NCI-H82 treated with DMSO at 0.1 percent for 48 hours (cell line): ENCODE measurements at regions not wholly inside any gene's neighbourhood (a gene's known extent, or its start where the extent isn't known, plus 50 kb on each side); places are given as distances from the start of the nearest gene placed in this dataset.
A peak's percentile ranks its signal among the peaks of the same experiment; 100 is the strongest.

Experiments used
- DNase-seq: peaks from one replicate; lab custom pipeline; 2025; ENCODE audit not compliant: unreplicated experiment; lab: John Stamatoyannopoulos, UW

- no peak for DNase-seq
Observed at GRCh38 chr13:59497621-59498247, 666.0 kb downstream of the DIAPH3 start.

DNA sequence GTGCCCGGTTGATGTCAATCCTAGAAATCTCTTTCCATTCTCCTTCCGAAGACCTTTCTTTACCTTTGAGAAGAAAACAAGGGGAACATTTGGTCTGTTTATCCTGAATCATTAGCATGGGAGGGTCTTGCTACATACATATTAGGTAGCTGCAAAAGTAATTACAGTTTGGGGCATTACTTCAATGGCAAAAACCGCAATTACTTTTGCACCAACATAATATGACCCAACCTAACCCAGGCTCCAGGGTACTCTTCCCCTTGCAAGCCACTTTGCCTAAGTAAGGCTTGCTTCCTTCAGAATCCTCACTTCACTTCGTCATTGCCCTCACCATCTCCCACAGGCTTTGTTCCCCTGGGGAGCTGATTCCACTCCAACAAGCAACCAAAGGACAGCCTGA, 662.7 kb downstream of the DIAPH3 start:
- no peak for DNase-seq

GRCh38 chr13:59504407-59504806, 659.3 kb downstream of the DIAPH3 start:
- no peak for DNase-seq

- DNase-seq, result no peak
Observed at GRCh38 chr13:59510386-59510785, 653.3 kb downstream of the DIAPH3 start.

DNA sequence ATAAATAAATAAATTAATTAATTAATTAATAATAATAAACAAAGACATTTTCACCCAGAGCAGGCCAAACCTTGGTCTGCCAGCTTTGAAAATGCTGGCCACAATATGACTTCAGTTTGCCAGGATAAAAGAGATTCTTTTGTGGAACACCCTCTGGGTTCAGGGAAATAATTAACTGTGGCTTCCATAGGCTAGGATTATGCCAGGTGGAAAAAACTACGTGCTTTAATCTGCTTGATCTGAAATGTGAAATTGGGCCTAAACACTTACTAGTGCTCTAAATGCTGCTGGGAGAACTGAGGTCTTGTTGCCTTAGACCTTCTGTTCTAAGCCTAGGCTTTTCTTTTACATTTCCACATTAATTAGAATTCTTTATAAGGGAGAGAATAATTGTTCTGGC, 650.0 kb downstream of the DIAPH3 start:
- DNase-seq, result no peak

GRCh38 chr13:59514316-59514715, 649.4 kb downstream of the DIAPH3 start:
- no peak for DNase-seq

DNA sequence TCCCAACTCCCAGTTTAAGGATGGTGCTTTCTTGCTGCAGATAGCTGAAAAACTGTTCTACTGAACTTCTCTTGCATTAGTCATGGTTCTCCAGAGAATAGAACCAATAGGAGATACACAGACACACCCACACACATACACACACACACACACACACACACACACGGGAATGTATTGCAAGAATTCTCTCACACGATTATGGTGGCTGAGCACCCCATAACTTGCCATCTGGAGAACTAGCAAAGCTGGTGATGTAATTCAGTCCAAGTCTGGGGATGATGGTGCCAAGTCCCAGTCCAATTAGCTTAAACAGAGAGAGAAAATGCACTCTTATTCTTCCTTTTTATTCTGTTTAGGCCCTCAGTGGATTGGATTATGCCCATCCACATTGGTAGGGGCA, 643.9 kb downstream of the DIAPH3 start:
- DNase-seq, result no peak

GRCh38 chr13:59521549-59521948, 642.2 kb downstream of the DIAPH3 start:
- no peak for DNase-seq

DNA sequence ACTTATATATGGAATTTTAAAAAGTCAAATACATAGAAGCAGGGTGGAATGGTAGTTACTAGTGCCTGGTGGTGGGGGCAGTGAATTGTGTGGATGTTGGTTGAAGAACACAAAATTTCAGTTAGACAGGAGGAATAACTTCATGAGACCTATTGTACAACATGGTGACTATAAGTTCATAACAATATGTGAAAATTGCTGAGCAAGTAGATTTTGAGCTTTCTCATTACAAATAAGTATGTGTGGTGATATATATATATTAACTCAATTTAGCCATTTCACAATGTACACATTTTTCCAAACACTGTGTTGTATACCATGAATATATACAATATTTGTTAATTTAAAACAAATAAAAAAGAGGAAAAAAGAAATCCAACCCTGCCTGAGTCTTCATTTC, 641.1 kb downstream of the DIAPH3 start:
- DNase-seq, result no peak

GRCh38 chr13:59527500-59527899, 636.2 kb downstream of the DIAPH3 start:
- DNase-seq, result no peak

DNA sequence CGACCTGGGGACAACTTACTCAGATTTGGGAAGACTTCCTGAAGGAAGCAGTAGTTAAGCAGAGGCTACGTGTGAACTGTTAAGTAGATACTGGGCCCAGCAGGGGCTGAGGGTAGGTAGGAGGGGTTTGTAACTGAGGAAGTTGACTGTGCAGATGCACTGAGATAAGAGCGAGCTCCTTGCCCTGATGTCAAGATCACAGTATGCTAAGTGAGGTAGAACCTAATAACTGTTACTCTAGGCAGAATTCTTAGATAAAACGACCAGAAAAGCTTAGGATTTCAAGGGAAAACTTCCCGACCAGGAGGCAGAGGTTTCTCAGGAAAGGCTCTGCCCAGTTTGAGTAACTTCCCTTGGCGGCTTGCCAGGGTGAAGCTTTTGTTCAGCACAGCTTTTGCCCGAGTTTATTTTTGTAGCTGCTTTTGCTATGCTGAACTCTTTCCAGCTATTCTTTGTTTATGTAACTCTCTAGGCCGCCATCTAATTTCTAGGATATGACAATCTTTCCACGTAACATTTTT, 632.1 kb downstream of the DIAPH3 start:
- peak; percentile 51 for DNase-seq

GRCh38 chr13:59532405-59532804, 631.3 kb downstream of the DIAPH3 start:
- no peak for DNase-seq

- DNase-seq, result no peak
Observed at GRCh38 chr13:59533561-59534555, 629.9 kb downstream of the DIAPH3 start.

- DNase-seq, result no peak
Observed at GRCh38 chr13:59534806-59535205, 628.9 kb downstream of the DIAPH3 start.

- DNase-seq, result no peak
Observed at GRCh38 chr13:59537500-59537899, 626.2 kb downstream of the DIAPH3 start.

DNA sequence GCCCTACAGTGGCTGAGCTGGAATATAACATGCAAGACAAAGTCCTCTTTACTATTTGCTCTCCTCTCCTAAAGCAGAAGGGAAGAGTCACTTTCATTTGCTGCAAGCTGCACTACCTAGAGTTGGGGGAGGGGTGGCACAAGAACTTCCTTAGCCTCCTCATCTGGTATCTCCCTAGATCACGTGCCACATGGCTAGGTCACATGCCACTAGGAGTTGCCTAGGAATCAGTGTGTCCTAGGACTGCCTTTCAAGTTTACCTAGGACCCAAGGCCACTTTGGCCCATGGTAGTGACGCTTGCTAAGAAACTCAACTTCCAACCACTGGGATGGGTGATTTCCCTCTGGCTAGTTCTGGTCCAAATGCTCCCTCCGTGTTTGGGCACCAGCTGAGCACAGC, 625.2 kb downstream of the DIAPH3 start:
- no peak for DNase-seq

DNA sequence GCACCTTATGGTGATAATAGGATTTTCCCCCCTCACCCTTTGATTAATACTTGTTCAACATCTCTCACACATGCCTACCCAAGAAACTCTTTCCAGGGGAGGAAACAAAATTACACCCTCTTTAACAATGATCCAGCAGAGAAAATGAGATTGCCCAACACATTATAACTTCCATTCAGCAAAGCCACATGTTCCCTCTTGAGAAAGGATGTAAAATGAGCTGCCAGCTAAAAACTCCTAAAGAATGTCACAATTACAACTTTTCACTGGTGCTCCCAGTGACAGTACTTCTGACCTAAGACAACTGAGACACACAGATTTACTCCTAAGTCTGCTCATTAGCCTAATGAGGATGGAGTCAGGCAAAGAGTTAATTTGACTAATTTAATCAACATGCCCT, 621.4 kb downstream of the DIAPH3 start:
- peak; percentile 96 for DNase-seq

- DNase-seq, result no peak
Observed at GRCh38 chr13:59543418-59543817, 620.3 kb downstream of the DIAPH3 start.

GRCh38 chr13:59545007-59545406, 618.7 kb downstream of the DIAPH3 start:
- DNase-seq, result peak; percentile 37

- no peak for DNase-seq
Observed at GRCh38 chr13:59546178-59546577, 617.5 kb downstream of the DIAPH3 start.

GRCh38 chr13:59547950-59548349, 615.8 kb downstream of the DIAPH3 start:
- no peak for DNase-seq

DNA sequence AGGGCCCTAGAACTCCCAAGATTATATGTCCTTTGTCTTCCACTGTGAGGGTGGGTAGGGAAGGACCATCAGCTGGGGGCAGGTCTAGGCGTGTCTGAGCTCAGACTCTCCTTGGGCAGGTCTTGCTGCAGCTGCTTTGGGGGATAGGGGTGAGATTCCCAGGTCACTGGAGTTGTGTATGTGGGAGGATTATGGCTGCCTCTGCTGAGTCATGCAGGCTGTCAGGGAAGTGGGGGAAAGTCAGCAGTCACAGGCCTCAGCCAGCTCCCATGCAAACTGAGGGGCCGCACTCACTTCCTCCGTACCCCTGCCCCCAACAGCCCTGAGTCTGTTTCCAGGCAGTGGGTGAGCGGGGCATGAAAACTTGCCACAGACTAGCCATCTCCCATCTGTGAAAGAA, 600.8 kb downstream of the DIAPH3 start:
- no peak for DNase-seq
